HG03378 (cell line): ENCODE measurements at regions not wholly inside any gene's neighbourhood (a gene's known extent, or its start where the extent isn't known, plus 50 kb on each side); places are given as distances from the start of the nearest gene placed in this dataset.

Source experiments
- ATAC-seq: cut with Tn5 transposase; IDR thresholded peaks from one replicate; pipeline ENCODE4 v1.9.1; 2021; ENCODE audit warnings: mild to moderate bottlenecking, moderate library complexity; ENCODE audit not compliant: unreplicated experiment

- no peak for ATAC-seq
Observed at GRCh38 chr22:22433770-22434169, 74.8 kb downstream of the ZNF280B start.
